OCI-LY1 (cell line): ENCODE measurements at regions not wholly inside any gene's neighbourhood (a gene's known extent, or its start where the extent isn't known, plus 50 kb on each side); places are given as distances from the start of the nearest gene placed in this dataset.
"Not testable (repeated sequence)": the region's sequence is repeated elsewhere in the genome, so short reads cannot be mapped to it uniquely, and the experiment has no call there.

Experiments
- EZH2 ChIP-seq: fragments of 200-600 bp; sonication (generic), shearing (Covaris generic); IDR thresholded peaks from 2 replicates; pipeline ENCODE4 v1.8.0; 2017; ENCODE audit warnings: borderline replicate concordance, mixed run types, mild to moderate bottlenecking, antibody characterized with exemption, low read length, moderate library complexity, mixed read lengths
- TF ChIP-seq, protein P1 (sequence below): fragments of 200-600 bp; sonication (generic), shearing (Covaris generic); IDR thresholded peaks from 2 replicates; pipeline ENCODE4 v1.5.1; 2017; ENCODE audit warnings: mild to moderate bottlenecking, antibody characterized with exemption, low read length, moderate library complexity, mixed read lengths

GRCh38 chr10:47661955-47662577 lies 101.3 kb downstream of the SYT15B start:
- not testable (repeated sequence) for TF ChIP-seq EZH2
- TF ChIP-seq, protein P1, sequence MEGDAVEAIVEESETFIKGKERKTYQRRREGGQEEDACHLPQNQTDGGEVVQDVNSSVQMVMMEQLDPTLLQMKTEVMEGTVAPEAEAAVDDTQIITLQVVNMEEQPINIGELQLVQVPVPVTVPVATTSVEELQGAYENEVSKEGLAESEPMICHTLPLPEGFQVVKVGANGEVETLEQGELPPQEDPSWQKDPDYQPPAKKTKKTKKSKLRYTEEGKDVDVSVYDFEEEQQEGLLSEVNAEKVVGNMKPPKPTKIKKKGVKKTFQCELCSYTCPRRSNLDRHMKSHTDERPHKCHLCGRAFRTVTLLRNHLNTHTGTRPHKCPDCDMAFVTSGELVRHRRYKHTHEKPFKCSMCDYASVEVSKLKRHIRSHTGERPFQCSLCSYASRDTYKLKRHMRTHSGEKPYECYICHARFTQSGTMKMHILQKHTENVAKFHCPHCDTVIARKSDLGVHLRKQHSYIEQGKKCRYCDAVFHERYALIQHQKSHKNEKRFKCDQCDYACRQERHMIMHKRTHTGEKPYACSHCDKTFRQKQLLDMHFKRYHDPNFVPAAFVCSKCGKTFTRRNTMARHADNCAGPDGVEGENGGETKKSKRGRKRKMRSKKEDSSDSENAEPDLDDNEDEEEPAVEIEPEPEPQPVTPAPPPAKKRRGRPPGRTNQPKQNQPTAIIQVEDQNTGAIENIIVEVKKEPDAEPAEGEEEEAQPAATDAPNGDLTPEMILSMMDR = not testable (repeated sequence)
